CD4-positive, alpha-beta T cell treated with Interleukin-17A for 4 hours (primary cell): ENCODE measurements at regions not wholly inside any gene's neighbourhood (a gene's known extent, or its start where the extent isn't known, plus 50 kb on each side); places are given as distances from the start of the nearest gene placed in this dataset.

Experiments used
- DNase-seq: peaks from one replicate; pipeline ENCODE4 v3.0.0-alpha.2; 2020; ENCODE audit warnings: mixed read lengths

DNA sequence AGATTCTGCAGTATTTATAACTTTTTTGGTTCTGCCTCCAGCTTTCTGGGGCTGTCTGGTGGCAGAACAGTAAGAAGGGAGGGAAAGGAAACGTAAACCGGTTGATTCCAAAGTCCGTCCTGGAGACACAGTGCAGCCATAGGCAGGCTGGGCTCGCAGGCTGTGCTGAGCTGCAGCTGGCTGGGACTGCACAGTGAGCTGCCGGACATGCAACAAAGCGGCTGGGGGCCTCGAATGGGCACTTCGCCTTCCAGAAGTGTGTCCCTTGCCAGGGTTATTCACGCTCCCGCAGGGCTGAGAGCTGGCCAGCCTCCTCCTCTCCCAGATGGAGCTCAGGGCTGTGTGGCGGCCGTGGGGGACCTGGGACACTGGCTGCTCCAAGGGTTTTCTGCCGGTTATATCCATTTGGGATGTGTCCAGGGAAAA lies 78.1 kb upstream of the CD93 start:
- DNase-seq: no peak

- no peak for DNase-seq
Measured at GRCh38 chr20:23163562-23163961, 77.4 kb upstream of the CD93 start.

- DNase-seq: no peak
Measured at GRCh38 chr20:23162887-23163286, 76.8 kb upstream of the CD93 start.

DNA sequence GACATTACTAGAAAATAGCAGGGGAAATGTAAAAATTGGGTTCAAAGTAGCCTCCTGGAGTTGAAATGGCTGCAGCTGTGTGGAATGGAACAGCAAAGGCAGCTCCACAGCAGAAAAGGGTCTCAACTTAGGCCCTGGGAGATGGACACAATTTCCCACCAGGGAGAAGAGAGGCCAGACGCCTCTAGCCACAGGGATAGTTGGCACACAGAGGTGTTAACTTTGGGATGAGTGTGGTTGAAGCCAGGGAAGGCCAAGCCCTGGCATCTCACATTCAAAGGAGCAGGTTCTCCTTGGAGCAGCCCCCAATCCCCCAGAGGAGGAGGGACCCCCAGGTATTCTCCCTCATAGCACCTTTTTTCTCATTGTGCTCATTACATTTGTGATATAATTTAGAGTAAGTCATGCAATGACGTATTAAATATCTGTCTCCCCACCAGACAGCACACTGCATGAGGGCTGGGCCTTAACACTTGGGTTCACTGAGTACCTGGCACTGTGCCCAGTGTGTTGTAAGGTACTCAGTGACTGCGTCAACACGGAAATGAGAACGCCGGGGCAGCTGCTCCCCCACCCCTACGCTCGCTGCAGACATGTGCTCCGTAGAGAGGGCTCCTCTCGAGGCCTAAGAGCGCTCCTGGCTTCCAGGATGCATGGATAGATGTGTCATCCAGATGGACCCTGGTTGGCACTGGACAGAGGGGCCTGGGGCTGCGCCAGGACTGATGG lies 76.0 kb upstream of the CD93 start:
- no peak for DNase-seq

GRCh38 chr20:23161244-23161891 lies 75.2 kb upstream of the CD93 start:
- no peak for DNase-seq

DNA sequence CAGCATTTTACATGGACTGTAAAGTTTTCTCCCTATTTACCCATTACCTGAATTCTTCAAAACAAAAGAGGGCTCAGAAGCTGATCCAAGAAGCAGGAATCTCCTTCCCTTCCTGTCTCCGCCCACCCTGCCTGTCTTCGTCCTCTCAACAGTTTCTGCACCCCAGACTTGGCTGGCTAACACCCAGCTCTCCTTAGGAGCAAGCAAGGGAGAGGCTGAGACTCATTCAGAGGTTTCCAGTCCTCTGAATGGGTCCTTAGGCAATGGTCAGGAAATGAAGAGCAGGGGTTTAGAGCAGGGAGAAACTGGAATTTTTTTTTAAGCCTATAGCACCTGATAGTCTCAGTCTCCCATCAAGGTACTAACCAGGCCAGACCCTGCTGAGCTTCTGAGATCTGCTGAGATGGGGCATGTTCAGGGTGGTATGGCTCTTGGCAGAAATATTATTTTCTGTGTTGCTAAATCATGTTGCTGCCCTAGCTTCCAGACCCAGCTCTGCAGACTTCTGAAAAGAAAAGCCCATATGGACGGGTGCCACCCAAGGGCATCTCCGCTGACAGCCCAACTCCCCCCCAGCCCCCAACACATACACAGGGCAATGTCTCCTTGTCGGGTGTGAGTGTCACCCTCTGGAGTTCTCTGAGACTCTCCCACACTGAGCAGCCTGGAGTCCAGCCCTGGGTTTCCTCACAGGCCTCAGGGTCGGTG lies 74.6 kb upstream of the CD93 start:
- no peak for DNase-seq

- DNase-seq: no peak
Measured at GRCh38 chr20:23159947-23160318, 73.8 kb upstream of the CD93 start.

DNA sequence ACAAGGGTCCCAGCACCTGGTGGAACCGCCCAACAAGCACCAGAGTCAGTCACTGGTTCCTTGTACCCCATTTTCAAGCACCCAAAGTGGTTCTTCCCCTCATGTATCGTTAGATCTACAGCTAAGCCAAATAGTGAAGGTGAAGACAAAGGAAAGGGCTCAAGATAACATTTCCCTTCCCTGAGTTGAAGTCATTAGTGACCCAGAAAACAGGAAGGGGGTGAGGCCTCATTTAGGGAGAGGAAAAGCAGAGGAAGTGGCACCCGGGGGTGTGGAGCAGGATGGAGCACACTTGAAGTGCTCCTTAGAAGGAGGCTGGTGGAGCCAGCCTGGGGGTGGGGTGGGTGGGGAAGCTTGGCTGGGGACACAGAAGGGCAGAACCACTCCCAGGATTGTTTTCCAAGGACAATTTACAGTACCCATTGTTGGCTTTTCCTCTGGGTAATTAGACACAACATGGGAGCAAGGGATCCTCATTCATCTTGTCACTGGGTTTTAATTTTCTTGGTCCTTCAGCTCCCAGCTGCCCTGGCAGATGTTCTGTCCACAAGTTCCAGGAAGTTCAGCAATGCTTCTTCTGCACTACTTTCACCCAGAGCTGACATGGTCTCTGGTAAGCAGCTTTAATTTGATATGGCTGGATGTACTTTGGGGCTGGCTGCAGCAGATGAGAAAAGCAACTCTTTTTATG lies 73.3 kb upstream of the CD93 start:
- no peak for DNase-seq

- DNase-seq: no peak
Measured at GRCh38 chr20:23157734-23158133, 71.6 kb upstream of the CD93 start.

DNA sequence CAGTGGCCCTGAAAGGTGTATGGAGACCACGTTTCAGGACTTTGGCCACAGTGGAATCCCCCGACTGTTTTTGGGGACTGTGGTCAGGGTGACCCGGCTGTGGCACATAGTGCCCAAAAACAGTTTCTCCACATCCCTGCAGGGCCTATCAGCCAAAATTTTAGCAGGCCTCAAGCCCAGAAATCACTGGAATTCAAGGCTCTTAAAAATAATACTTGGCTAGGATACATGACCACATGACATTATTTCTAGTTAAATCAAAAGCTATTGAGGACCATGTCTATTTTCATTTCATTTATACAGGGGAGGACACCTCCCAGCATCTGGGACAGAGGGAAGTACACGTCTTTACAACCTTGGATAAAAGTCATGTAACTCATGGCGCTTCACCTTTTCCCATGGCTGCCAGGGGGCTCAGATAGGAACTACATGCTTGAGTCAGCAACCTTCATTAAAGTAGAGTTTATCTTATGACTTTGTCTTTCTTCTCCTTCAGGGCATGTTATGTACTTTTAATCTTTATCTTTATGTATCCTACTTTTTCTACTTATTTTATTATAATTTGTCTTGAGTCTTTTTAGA lies 70.8 kb upstream of the CD93 start:
- DNase-seq: no peak

- no peak for DNase-seq
Measured at GRCh38 chr20:23156170-23156841, 70.2 kb upstream of the CD93 start.

DNA sequence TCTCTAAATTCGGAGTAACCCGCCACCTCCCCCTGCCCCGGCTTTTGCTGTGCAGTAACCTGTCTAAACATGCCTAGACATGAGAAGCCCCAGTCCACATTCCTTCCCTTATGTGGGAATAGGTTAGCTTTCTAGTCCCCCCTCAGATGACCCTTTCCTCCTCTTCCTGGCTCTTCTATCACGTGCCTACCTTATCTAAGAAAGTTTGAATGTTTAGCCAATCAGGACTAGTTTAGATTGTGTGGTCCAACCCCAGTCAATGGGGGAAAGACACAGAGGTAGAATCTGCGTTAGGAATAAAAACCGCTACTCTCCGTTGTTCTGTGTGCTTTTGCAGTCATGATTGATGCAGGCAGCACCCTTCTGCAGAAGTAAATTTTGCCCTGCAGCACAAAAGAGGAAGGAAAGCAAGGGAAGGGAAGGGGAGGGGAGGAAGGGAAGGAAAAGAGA lies 69.0 kb upstream of the CD93 start:
- no peak for DNase-seq

GRCh38 chr20:23153696-23154341 lies 67.7 kb upstream of the CD93 start:
- DNase-seq: no peak

DNA sequence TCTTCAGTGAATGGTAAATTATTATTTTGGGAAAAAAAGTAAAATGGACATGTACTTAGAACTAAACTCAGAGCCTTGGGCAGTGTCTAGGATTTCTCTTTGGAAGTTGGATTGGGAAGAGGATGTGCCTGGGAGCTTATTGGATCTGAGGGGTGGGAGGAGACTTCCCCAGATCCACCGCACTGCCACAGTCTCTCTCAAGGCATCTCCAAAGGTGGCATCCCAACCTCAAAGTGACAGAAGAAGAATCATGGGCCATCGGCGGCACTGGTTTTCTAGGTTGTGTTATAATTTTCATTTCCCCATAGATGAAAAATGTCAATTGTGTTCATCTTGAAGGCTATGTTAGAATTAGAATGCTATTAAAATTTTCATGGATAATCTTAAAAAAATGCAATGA lies 66.8 kb upstream of the CD93 start:
- DNase-seq: no peak

DNA sequence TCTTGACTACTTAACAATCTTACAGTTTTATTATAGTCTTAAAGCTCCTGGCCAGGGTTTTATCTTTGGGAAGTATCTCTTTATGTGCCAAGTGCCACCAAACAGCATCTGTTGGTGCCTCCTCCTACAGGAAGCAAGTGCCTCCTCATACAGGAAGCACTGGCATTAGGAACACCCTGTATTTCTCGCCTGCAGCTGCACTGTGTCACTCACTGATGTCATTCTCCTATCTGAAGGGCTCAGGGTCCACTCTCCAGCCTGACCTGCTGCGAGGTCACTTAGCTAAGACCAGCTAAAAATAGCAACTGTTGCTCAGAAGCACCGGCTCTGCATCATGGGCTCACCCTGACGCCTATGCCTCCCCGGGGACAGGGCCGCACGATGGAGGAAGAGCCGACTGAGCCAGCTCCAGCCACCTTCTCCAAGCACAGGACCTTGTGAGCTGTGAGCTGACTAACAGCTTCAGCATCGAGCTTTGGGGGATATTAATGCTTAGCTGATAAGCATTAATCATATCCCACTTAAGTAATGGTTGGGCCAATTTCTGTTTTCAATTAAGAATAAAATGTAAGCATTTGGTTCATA lies 66.3 kb upstream of the CD93 start:
- DNase-seq: no peak

DNA sequence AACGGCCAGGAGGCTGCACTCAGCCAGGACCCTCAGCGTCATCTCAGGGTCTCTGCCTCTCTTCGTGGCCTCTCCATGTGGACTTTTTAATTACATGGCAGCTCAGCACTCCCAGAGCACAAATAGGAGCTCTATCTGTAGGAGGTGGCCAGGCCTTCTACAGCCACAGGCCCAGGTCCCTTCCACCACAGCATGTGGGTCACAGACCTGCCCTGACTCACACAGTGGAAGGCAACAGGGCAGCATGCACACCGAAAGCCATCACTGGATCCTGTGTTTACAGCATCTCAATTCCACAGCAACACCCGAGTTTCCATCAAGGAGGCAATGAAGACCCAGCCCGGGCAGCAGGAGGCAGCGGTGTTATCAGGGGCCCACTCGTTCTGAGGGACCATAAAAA lies 65.8 kb upstream of the CD93 start:
- DNase-seq: no peak

DNA sequence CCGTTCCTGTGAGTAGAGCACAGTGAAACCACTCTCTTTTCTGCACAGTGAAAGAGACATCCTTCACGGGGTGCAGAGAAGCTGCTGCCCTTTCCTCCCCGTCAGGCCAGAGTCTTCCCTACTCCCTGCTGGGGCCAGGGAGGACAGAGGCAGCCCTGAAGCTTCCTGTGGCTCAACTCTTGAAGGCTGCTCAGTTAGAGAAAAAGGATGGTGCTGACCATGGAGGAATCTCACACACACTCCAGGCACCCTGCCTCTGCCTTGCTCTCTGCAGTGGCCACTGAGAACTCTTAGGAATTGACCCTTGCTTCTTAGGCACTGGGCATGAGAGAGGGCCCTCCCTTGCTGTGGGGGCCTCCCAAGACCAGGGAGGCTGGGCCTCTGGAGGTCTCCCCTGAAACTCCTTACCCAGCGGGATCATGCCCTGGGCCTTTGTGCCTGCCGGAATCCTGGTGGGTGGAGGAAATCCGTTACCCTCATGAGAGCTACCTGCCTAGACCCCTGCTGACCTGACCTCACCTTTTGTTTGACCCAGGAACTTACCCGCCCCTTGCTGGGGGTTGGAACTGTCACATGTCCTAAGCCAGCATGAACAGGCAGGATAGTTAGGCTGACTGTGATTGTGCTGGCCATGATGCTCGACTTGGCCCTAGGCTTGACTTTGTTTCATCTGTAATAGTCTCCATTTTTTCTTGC lies 65.0 kb upstream of the CD93 start:
- no peak for DNase-seq

DNA sequence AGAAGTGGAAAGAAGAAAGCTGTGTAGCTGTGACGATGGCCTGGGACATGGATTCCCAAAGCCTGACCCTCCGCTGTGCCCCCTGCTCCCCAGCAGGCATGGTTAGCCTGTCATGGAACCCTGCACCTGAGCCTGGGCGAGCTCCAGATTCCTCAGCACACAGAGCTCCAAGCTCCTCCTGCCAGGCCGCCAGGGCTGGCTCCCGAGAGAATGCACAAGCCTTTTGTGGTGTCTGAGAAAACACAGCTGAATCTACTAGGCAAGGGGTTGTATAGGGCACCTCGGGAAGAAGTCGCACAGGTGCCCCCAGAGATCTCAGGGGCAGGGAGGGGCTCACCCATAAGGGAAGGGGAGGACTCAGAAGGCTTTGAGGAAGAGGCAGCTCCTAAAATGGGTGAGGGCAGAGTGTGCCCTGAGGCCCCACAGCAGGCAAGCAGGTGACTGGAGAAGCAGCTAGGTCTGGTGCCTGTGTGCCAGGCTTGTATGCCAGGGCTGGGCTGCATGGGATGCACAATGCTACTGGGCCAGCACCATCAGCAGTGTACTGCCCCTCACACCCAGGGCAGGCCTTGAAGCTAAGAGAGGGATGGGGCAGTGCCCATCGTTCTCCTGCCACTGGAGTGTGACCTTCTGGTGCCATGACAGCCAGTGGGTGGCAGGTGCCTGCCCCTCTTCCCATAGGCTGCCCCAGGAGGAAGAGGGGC lies 64.3 kb upstream of the CD93 start:
- no peak for DNase-seq

DNA sequence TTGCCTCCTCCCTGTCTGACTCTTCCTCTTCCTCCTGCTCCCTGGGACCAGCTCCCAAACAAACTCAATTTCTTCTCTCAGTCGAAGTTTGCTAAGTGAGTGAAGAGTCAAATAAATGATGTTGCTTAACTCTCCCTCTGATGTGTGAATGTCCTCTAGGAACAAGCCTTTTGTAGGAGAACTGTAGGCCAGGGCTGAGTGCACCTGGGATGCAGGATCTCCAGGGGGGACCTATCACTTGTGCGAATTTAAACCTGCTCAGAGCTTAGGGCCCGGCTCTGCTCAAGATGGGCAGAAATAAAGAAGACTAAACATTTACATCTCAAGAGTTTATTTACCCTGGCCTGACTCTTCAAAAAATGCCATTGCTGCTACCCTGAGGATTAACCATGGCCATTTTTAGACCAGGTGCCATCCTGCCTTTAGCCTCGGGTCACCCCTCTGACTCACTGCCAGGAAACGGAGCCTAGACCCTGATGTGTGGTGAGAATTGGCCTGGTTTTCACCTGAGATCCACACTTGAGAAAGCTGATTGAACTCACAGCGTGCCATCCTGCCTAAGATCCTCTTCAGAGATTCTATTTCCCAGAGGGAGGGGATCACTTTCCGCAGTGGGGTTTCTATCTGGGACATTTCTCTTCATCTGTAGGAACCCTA lies 63.6 kb upstream of the CD93 start:
- DNase-seq: no peak
